Hepatocyte (in vitro differentiated cells): ENCODE measurements at regions not wholly inside any gene's neighbourhood (a gene's known extent, or its start where the extent isn't known, plus 50 kb on each side); places are given as distances from the start of the nearest gene placed in this dataset.

Experiments used
- CTCF ChIP-seq: fragments of 200-600 bp; sonication (generic); IDR thresholded peaks from 2 replicates; pipeline ENCODE4 v1.5.1; 2016; ENCODE audit warnings: antibody characterized with exemption, mild to moderate bottlenecking; ENCODE audit not compliant: poor library complexity
- EZH2 ChIP-seq: fragments of 200-600 bp; sonication (generic); IDR thresholded peaks from 2 replicates; pipeline ENCODE4 v1.6.1; 2016; ENCODE audit warnings: antibody characterized with exemption, mild to moderate bottlenecking, borderline replicate concordance

DNA sequence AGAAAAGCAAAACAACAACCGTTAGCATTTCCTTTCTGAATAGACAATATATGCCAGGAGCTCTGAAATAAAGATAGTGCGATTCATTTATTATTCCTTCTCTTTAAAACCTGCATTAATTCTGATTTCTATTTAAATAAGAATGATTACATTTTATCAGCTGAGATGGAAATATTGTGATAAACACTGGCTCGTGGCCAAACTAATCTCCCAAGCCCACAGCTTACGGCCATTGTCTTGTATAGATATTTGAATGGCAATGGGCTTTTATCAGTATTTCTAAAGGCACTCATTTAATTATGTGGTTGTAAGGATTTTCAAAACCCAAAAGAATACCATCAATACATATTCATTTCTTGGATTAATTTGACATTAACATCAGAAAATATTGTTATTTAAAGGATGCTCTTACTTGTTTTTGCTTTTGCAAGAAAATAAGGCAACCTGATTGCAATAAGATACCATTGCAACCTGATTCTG, 123.7 kb upstream of the IRX5 start:
- TF ChIP-seq CTCF = no peak
- no peak for TF ChIP-seq EZH2
